COLO668 (cell line): ENCODE measurements at regions not wholly inside any gene's neighbourhood (a gene's known extent, or its start where the extent isn't known, plus 50 kb on each side); places are given as distances from the start of the nearest gene placed in this dataset.

Source experiments
- DNase-seq: peaks from one replicate; lab custom pipeline; 2025; ENCODE audit not compliant: unreplicated experiment; lab: John Stamatoyannopoulos, UW

DNA sequence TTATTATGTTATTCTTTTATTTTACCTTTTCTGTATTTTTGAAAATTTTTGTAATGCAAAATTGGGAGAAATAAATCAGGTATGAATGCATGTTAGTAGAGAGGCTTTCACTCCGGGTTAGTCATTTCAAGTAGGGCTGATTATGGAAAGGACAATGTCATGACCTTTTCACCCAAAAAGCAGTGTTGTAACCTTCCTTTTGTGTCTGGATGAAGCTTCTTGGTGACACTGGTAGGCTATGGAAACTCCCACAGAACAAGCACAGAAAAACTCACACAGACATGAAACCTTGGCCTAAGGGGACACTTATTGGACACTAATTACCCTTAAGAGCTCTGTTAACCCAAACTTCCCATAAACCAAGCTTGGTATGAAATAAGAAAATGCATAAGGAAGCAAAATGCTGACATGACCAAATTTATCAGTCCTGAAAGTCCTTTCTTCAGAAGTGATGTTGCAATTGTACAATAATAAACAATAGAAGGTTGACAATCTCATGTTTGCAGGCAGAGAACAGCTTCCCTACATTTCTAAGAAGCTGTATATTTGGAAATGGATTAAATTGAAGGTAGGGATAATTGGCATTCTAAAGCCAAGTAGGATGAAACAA lies 70.0 kb upstream of the KCNJ15 start:
- DNase-seq: no peak

GRCh38 chr21:38188037-38188436 lies 68.8 kb upstream of the KCNJ15 start:
- DNase-seq: no peak

- DNase-seq: no peak
Observed at GRCh38 chr21:38196036-38196435, 60.8 kb upstream of the KCNJ15 start.

DNA sequence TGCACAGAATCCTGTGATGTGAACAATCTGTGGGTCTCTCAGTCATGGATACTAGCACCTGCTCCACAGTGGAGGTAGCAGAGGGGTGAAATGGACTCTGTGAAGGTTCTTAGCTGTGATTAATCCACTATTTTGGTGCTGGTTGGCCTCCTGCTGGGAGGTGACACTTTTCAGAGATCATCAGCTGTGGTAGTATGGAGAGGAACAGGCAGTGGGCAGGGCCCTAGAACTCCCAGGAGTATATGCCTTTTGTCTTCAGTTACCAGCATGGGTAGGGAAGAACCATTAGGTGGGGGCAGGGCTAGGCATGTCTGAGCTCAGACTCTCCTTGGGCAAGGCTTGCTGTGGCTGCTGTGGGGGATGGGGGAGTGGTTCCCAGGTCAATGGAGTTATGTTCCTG lies 54.0 kb upstream of the KCNJ15 start:
- DNase-seq: no peak

DNA sequence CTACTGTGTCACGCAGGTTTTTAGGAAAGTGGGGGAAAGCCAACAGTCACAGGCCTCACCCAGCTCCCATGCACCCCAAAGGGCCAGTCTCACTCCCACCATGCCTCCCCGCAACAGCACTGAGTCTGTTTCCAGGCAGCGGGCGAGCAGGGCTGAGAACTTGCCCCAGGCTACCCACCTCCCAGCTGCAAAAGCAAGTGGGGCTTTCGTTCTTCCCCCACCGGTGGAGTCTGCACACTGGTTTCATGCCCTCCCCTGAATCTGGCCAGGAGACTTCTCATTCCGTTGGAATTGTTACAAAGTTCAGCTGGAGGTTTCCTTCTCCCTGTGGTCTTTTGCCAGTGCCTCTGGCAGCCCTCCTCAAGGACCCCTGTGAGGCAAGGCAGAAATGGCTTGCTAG lies 53.6 kb upstream of the KCNJ15 start:
- DNase-seq: no peak

DNA sequence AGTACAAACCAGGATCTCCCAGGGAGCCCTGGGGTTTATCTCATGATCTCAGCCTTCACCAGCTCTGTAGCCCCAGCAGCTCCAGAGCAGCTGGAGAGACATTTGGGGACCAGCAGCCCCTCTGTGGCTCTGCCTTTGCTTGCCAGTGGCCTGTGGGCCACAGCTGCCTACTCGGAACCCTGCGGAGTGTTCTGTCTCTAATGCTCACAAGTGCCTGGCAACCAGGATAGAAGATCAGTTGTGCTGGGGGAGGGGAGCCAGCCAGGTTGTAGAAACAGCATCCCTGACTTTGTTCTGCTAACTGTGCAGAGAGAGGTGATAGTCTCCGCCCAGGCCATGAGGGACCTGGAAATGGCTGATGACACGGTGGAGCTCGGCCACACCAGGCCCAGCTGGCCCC lies 50.9 kb upstream of the KCNJ15 start:
- DNase-seq: no peak

DNA sequence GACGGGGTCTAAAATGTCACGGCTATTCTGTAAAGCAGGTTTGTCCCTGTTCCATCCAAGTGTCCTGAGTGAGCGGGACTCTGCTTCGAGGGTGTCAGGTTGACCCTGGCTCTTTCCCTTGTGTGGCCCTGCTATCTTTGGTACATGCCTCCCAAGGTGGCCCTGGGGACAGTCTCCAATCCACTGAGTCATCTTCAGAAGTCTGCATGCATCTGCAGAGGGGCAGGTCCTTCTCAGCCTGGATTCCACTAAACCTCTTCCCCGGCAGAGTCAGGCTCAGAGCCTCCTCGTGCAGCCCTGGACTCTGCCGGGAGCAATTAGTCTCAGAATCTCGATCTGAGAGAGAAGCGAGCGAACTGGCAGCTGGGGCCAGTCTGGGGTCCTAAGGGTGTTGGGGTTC lies 50.1 kb upstream of the KCNJ15 start:
- DNase-seq: no peak
